Ovary (tissue), 3 donors: ENCODE measurements at regions not wholly inside any gene's neighbourhood (a gene's known extent, or its start where the extent isn't known, plus 50 kb on each side); places are given as distances from the start of the nearest gene placed in this dataset.

ENCODE experiments used
- CTCF ChIP-seq, 3 donors: fragments of 450-650 bp in 2 of 3; fragments of 200-600 bp in 1 of 3; IDR thresholded peaks; one replicate each; pipeline versions ENCODE4 v1.5.1 to v1.8.0; 2016 to 2022; ENCODE audit warnings: antibody characterized with exemption in 3 of 3, mild to moderate bottlenecking in 1 of 3
- EP300 ChIP-seq: sonication (generic); formaldehyde crosslinking; IDR thresholded peaks from one replicate; pipeline ENCODE4 v1.6.1; 2017; ENCODE audit warnings: antibody characterized with exemption
- POLR2A ChIP-seq: fragments of 450-650 bp; IDR thresholded peaks from one replicate; pipeline ENCODE4 v1.6.1; 2017; ENCODE audit warnings: antibody characterized with exemption, mild to moderate bottlenecking, moderate library complexity
- donor health status: DM: no; HTN: no; CAD: no.

DNA sequence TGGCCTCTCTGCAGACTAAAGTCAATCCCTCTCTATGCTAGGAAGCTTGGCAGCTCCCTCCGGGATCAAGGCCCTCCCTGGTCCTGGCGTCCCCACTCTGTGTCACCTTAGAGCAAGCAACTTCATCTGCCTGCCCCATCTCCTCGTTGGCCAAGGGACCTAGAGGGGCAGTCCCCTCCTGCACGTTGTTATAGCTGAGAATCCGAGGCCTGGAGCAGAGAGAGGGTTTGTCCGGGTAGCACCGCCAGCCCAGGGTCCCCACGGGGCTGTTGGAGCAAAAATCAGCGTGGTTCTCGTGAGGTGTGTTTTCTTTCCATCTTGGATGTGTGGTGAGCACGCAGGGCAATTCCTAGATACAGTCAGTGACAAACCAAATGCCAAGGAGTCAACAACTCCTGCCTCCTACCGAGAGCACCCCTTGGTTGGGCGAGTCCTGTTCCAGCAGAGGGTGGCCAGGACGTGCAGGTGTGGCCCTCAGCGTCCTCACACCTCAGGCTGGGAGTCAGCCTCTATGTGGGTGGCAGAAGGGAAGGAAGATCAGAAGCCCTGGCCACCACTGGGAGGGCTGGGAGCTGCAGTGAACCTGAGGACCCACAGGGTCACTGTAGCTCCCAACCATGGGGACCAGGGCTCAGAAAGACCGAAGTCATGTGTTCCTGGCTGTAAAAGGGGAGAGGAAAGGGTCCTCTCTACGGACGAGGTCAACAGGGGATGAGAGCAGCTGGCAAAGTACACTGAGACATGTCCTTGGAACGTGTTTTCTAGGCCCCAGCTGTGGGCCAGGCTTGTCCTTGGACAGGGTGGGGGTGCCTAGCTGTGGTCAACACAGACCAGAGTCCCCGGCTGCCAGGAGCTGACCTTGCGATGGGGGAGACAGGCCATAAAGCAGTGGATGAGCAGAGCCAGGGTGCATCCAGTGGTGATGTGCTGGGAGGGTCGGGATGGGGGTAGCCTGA, 85.6 kb upstream of the CIBAR2 start:
- TF ChIP-seq CTCF (IDR thresholded peaks at IDR 0.05): no peak
- no peak for TF ChIP-seq POLR2A
- no peak for TF ChIP-seq EP300
